PC-9 (cell line): ENCODE measurements at regions not wholly inside any gene's neighbourhood (a gene's known extent, or its start where the extent isn't known, plus 50 kb on each side); places are given as distances from the start of the nearest gene placed in this dataset.

ENCODE experiments used
- BruUV-seq: library from RNA; stranded (reverse); fragments of 400-500 nt; replicated peaks from 2 replicates; lab custom pipeline; 2021; lab: Mats Ljungman, UMichigan
- CTCF ChIA-PET: fragments of 300-600 bp; sonication (Branson Sonifier 250); formaldehyde crosslinking; loops from one replicate; lab custom pipeline; 2022; ENCODE audit warnings: antibody characterized with exemption; lab: Charles Lee
- POLR2A ChIA-PET: fragments of 300-600 bp; sonication (Branson Sonifier 250); formaldehyde crosslinking; loops from one replicate; lab custom pipeline; 2022; ENCODE audit warnings: antibody characterized with exemption; ENCODE audit not compliant: unreplicated experiment; lab: Charles Lee
- DNase-seq, 2 experiments: peaks; one replicate each; pipeline versions ENCODE4 v3.0.0 to v3.0.0-alpha.2; 2015 to 2022; ENCODE audit warnings: mixed read lengths in 1 of 2
- H2AFZ ChIP-seq: fragments of 200-600 bp; sonication (generic); 2 replicates; pipeline ENCODE4 v1.8.1; 2017; ENCODE audit warnings: antibody characterized with exemption
- H3F3A ChIP-seq: fragments of 200-600 bp; sonication (generic); 2 replicates; pipeline ENCODE4 v1.8.1; 2017; ENCODE audit warnings: antibody characterized with exemption, mild to moderate bottlenecking, low read depth; ENCODE audit not compliant: insufficient read depth
- H3K27ac ChIP-seq: fragments of 200-600 bp; sonication (generic); 2 replicates; pipeline ENCODE4 v1.6.1; 2016; ENCODE audit warnings: mixed run types
- H3K27me3 ChIP-seq: fragments of 200-600 bp; sonication (generic); 2 replicates; pipeline ENCODE4 v1.6.1; 2016; ENCODE audit warnings: low read depth, mixed run types; ENCODE audit not compliant: insufficient read depth
- H3K36me3 ChIP-seq: fragments of 200-600 bp; sonication (generic); 2 replicates; pipeline ENCODE4 v1.6.1; 2016; ENCODE audit warnings: low read depth, mixed run types
- H3K4me1 ChIP-seq: fragments of 200-600 bp; sonication (generic); replicated peaks from 2 replicates; pipeline ENCODE4 v1.6.1; 2016; ENCODE audit warnings: mixed run types; ENCODE audit not compliant: insufficient read depth
- H3K4me2 ChIP-seq: fragments of 200-600 bp; sonication (generic); 2 replicates; pipeline ENCODE4 v1.6.1; 2017; ENCODE audit warnings: mixed run types
- H3K4me3 ChIP-seq: fragments of 200-600 bp; sonication (generic); 2 replicates; pipeline ENCODE4 v1.6.1; 2016; ENCODE audit warnings: mixed run types
- H3K79me2 ChIP-seq: fragments of 200-600 bp; sonication (generic); 2 replicates; pipeline ENCODE4 v1.6.1; 2017; ENCODE audit warnings: low read depth, mixed run types
- H3K9me2 ChIP-seq: fragments of 200-600 bp; sonication (generic); 2 replicates; pipeline ENCODE4 v1.8.1; 2017; ENCODE audit warnings: mild to moderate bottlenecking; ENCODE audit not compliant: insufficient read depth
- H3K9me3 ChIP-seq: fragments of 200-600 bp; sonication (generic); 2 replicates; pipeline ENCODE4 v1.8.1; 2016; ENCODE audit warnings: low read depth; ENCODE audit not compliant: insufficient read depth
- H4K20me1 ChIP-seq: fragments of 200-600 bp; sonication (generic); 2 replicates; pipeline ENCODE4 v1.8.1; 2017; ENCODE audit not compliant: insufficient read depth
- EZH2 ChIP-seq: fragments of 200-600 bp; sonication (generic); IDR thresholded peaks from 2 replicates; pipeline ENCODE4 v1.8.0; 2017; ENCODE audit warnings: antibody characterized with exemption, low read depth
- intact Hi-C: fragments of 100-400 bp; cut with micrococcal nuclease; formaldehyde crosslinking; loops from one replicate; pipeline ENCODE4 v1.10.0; 2022; ENCODE audit not compliant: unreplicated experiment
- TF ChIP-seq, protein P1 (sequence below): fragments of 200-600 bp; sonication (generic); conservative IDR thresholded peaks from 2 replicates; pipeline ENCODE4 v1.6.1; 2017; ENCODE audit warnings: mixed run types, antibody characterized with exemption, mild to moderate bottlenecking, moderate library complexity

DNA sequence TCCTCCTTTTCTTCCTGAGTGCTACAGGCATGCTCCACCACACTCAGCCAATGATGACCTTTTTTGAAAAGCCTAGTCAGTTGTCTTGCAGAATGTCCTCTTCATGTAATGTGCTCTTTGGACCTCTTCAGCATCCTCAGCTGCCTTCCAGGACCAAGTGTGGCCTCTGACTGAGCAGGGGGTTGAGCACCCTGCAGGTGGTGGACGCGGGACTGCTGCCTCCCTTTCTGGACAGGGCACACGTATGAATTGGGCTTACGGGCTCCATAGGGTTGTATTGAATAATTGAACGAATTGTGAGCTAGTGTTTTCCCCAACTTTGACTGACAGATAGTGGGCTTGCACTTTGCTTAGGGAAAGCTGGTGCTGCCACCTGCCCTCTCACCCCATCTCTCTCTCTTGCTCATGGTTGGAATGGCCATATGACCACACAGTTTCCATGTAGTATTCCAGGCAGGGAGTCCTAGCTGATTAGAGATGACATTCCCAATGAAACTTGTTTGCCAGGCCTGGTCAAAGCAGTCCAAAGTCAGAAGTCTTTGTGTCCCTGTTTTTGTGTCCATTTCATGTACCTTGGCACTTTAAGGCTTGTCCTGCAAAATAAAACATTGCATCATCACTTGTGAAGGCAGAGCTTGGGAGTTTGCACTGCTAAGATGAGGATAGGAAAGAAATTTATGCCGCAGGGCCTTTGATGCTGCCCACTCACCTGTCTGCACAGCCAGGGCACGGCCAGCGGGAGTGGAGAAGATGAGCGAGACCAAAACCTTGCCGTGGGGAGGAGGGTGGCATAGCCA is 76.3 kb upstream of the NPAS1 start:
- H3K4me3 ChIP-seq, result no peak overlapping the region
- intact Hi-C loops, result no loop called here
- CTCF ChIA-PET, result no interaction called here

DNA sequence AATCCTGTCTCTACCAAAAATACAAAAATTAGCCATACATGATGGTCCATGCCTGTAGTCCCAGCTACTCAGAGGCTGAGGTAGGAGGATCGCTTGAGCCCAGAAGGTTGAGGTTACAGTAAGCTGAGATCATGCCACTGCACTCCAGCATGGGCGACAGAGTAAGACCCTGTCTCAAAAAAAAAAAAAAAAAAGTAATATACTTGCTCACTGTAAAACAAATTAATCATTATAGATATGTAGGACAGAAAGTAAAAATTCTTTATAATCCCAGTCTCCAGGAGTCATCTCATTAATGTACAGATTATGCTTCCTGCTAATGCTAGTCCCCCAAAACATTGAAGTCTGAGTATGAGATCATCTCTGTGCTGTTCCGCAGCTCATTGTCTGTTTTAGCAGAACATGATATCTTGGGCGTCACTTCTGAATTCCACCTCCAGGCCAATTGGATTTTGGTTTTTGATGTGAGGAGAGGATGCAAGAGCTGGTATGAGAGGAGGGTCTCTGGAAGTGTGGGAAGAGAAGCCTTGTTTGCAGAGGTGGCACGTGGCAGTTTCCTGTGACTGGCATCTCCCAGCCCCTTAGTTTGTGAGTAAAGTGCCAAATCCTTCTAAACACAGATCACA is 75.4 kb upstream of the NPAS1 start:
- Histone ChIP-seq H4K20me1 (peaks cover 4% of the 10 kb centered on the region; the same call in 1 of the 2 replicates), H3K4me2 (no peak overlapping the region), H3K4me3 (no peak overlapping the region), H3K36me3 (peaks cover 3% of the 10 kb centered on the region; the same call in 1 of the 2 replicates), H3K27ac (peak overlapping the region; percentile 36; the same call in 1 of the 2 replicates), H3K9me2 (no peaks in the 10 kb centered on the region), H3K79me2 (peaks cover 65% of the 10 kb centered on the region), H3K27me3 (no peaks in the 10 kb centered on the region), H3K4me1 (peaks cover 16% of the 10 kb centered on the region), H2AFZ (no peak overlapping the region), H3K9me3 (no peaks in the 10 kb centered on the region), H3F3A (peaks cover 13% of the 10 kb centered on the region)
- no peak for TF ChIP-seq EZH2
- TF ChIP-seq, protein P1, sequence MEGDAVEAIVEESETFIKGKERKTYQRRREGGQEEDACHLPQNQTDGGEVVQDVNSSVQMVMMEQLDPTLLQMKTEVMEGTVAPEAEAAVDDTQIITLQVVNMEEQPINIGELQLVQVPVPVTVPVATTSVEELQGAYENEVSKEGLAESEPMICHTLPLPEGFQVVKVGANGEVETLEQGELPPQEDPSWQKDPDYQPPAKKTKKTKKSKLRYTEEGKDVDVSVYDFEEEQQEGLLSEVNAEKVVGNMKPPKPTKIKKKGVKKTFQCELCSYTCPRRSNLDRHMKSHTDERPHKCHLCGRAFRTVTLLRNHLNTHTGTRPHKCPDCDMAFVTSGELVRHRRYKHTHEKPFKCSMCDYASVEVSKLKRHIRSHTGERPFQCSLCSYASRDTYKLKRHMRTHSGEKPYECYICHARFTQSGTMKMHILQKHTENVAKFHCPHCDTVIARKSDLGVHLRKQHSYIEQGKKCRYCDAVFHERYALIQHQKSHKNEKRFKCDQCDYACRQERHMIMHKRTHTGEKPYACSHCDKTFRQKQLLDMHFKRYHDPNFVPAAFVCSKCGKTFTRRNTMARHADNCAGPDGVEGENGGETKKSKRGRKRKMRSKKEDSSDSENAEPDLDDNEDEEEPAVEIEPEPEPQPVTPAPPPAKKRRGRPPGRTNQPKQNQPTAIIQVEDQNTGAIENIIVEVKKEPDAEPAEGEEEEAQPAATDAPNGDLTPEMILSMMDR, result no peak
- DNase-seq, result no peak
- POLR2A ChIA-PET, result no interaction called here
- intact Hi-C loops, result no loop called here
- no TSS peak for BruUV-seq
- CTCF ChIA-PET, result interaction anchor here (0.5 kb wide), 1 partner anchor 86 kb away, joined by 8 read pairs; no protein-coding TSS in a partner anchor

More for the DNA sequence above, 76.3 kb upstream of the NPAS1 start:
- H3K9me3 ChIP-seq, result no peaks in the 10 kb centered on the region
- H3K36me3 ChIP-seq, result peaks cover 3% of the 10 kb centered on the region; the same call in 1 of the 2 replicates
- POLR2A ChIA-PET, result no interaction called here
- H2AFZ ChIP-seq, result no peak overlapping the region
- BruUV-seq, result no TSS peak
- H3K4me2 ChIP-seq, result no peak overlapping the region
- peaks cover 4% of the 10 kb centered on the region; the same call in 1 of the 2 replicates for H4K20me1 ChIP-seq
- H3K9me2 ChIP-seq, result no peaks in the 10 kb centered on the region
- H3K4me1 ChIP-seq, result peaks cover 16% of the 10 kb centered on the region
- H3F3A ChIP-seq, result peaks cover 13% of the 10 kb centered on the region
- no peak overlapping the region for H3K27ac ChIP-seq
- no peak for DNase-seq
- H3K27me3 ChIP-seq, result no peaks in the 10 kb centered on the region
- no peak for TF ChIP-seq EZH2
- TF ChIP-seq, protein P1, result no peak
- H3K79me2 ChIP-seq, result peaks cover 64% of the 10 kb centered on the region

DNA sequence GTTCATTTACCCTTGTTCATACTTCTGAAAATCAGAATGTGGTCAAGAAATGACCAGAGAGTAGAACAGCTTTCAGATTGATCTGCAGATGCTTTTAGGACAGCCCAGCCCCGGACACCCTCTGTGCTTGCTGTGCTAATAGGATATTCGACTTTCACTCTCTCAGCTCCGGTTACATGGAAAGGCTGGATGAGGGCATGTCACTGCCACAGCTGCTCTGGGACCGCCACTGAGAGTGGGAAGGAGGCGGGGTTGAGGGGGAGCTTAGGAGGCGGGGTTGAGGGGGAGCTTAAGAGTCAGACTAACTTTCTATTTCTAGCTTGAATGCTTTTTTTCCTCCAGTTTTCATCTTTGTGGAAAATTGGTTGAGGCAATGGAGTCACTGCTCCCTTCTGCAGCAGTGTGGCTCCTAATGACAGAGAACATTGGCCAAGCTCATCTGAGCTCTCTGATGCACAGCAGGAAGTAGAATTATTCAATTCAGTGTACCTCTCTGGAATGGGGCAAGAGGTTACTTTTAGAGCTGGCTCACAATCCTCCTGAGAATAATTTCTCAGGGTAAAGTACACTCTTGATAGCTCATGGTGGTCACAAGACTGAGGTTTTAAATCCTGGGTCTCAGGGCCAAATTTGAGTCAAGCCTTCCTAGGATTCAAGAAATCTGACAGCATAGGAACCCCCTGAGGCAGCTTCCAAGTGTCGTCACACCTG is 74.6 kb upstream of the NPAS1 start:
- peak overlapping the region; percentile 39 for H3K4me2 ChIP-seq
- no peaks in the 10 kb centered on the region for H3K27me3 ChIP-seq
- no peak overlapping the region for H3K4me3 ChIP-seq
- no TSS peak for BruUV-seq
- peaks cover 4% of the 10 kb centered on the region; the same call in 1 of the 2 replicates for H4K20me1 ChIP-seq
- intact Hi-C loops, result loop anchor here (5.0 kb wide), 1 partner anchor 593 kb away; no protein-coding TSS in a partner anchor
- H3F3A ChIP-seq, result peaks cover 13% of the 10 kb centered on the region
- H3K27ac ChIP-seq, result peak overlapping the region; percentile 36; the same call in 1 of the 2 replicates
- no peaks in the 10 kb centered on the region; the same call in 1 of the 2 replicates for H3K36me3 ChIP-seq
- no peaks in the 10 kb centered on the region for H3K9me2 ChIP-seq
- peaks cover 73% of the 10 kb centered on the region for H3K79me2 ChIP-seq
- POLR2A ChIA-PET, result no interaction called here
- TF ChIP-seq EZH2, result no peak
- TF ChIP-seq, protein P1, result no peak
- no peaks in the 10 kb centered on the region for H3K9me3 ChIP-seq
- H2AFZ ChIP-seq, result no peak overlapping the region
- CTCF ChIA-PET, result interaction anchor here (0.5 kb wide), 1 partner anchor 87 kb away, joined by 8 read pairs; no protein-coding TSS in a partner anchor
- no peak for DNase-seq
- H3K4me1 ChIP-seq, result peaks cover 17% of the 10 kb centered on the region
